ENCODE measurements at regions not wholly inside any gene's neighbourhood (a gene's known extent, or its start where the extent isn't known, plus 50 kb on each side); places are given as distances from the start of the nearest gene placed in this dataset.

DNA sequence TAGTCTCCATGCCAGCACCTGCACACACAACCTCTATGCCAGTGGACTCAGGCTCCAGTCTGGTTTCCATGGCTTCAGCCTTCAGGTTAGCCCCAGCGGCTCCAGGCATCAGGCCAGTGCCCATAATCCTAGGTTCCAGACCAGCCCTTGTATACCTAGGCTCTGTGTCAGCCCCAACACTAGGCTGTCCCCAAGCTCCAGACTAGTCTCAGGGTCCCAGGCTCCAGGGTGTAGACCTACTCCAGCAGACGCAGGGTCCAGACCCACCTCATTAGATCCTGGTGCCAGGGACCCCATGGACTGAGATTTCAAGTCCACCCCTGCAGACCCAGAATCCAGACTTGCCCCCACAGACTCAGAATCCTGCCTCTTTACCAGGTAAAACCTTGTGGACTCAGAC is 275.9 kb downstream of the SLC16A7 start:
- H3K27me3 ChIP-seq (ENCODE audit: control insufficient read depth in 1 of 2, insufficient read depth in 2 of 2, low read length in 2 of 2), result no peaks in the 10 kb centered on the region
- H3K36me3 ChIP-seq (ENCODE audit: control insufficient read depth in 2 of 2, insufficient read depth in 2 of 2, low read length in 2 of 2), result no peaks in the 10 kb centered on the region
- no peaks in the 10 kb centered on the region for H3K4me1 ChIP-seq (ENCODE audit: control insufficient read depth, insufficient read depth, low read length)
- no peak overlapping the region for H3K27ac ChIP-seq (ENCODE audit: low read length)
- no peak overlapping the region for H3K4me3 ChIP-seq (ENCODE audit: low read length in 2 of 2)
- H3K9ac ChIP-seq (ENCODE audit: low read length in 2 of 2), result no peak overlapping the region
- no peaks in the 10 kb centered on the region for H3K9me3 ChIP-seq (ENCODE audit: control insufficient read depth in 2 of 2, low read length in 2 of 2)

DNA sequence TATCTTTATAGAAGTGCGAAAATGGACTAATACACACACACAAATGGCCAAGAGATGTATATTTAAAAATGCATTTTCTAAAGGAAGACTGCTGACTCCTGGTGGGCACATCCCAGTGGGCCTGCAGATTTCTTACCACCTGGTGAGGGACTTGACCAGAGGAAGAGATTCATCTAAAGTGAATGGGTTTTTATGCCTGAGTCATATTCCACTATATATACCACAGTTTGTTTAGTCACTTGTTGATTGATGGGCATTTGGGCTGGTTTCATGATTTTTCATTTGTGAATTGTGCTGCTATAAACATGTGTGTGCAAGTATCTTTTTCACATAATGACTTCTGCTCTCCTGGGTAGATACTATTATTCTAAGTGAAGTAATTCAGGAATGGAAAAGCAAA is 277.3 kb downstream of the SLC16A7 start:
- Histone ChIP-seq H3K27me3 (ENCODE audit: control insufficient read depth in 1 of 2, insufficient read depth in 2 of 2, low read length in 2 of 2) (no peaks in the 10 kb centered on the region), H3K9me3 (ENCODE audit: control insufficient read depth in 2 of 2, low read length in 2 of 2) (no peaks in the 10 kb centered on the region), H3K27ac (ENCODE audit: low read length) (no peak overlapping the region), H3K9ac (ENCODE audit: low read length in 2 of 2) (no peak overlapping the region), H3K4me1 (ENCODE audit: control insufficient read depth, insufficient read depth, low read length) (no peaks in the 10 kb centered on the region), H3K4me3 (ENCODE audit: low read length in 2 of 2) (no peak overlapping the region), H3K36me3 (ENCODE audit: control insufficient read depth in 2 of 2, insufficient read depth in 2 of 2, low read length in 2 of 2) (no peaks in the 10 kb centered on the region)

DNA sequence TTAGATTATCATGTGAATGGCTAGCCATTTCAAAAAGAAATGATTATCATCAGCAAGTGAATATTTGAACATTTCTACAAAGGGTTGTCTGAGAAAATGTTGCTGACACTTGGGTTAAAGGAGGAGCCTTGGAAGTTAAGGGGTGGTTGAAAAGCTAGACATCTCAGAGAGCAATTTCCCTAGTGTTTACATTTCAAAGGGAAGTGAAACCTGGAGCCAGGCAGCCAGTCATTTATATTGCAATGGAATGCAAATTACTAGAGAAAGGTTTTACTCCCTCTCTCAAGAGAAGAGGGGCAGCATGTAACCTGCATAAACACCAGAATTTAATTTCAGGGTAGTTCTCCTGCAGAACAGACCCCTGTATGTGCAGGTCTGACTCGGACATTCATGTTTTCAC is 279.0 kb downstream of the SLC16A7 start:
- Histone ChIP-seq H3K4me3 (ENCODE audit: low read length in 2 of 2) (no peak overlapping the region), H3K27me3 (ENCODE audit: control insufficient read depth in 1 of 2, insufficient read depth in 2 of 2, low read length in 2 of 2) (no peaks in the 10 kb centered on the region), H3K4me1 (ENCODE audit: control insufficient read depth, insufficient read depth, low read length) (no peaks in the 10 kb centered on the region), H3K9ac (ENCODE audit: low read length in 2 of 2) (no peak overlapping the region), H3K36me3 (ENCODE audit: control insufficient read depth in 2 of 2, insufficient read depth in 2 of 2, low read length in 2 of 2) (no peaks in the 10 kb centered on the region), H3K9me3 (ENCODE audit: control insufficient read depth in 2 of 2, low read length in 2 of 2) (no peaks in the 10 kb centered on the region), H3K27ac (ENCODE audit: low read length) (no peak overlapping the region)

DNA sequence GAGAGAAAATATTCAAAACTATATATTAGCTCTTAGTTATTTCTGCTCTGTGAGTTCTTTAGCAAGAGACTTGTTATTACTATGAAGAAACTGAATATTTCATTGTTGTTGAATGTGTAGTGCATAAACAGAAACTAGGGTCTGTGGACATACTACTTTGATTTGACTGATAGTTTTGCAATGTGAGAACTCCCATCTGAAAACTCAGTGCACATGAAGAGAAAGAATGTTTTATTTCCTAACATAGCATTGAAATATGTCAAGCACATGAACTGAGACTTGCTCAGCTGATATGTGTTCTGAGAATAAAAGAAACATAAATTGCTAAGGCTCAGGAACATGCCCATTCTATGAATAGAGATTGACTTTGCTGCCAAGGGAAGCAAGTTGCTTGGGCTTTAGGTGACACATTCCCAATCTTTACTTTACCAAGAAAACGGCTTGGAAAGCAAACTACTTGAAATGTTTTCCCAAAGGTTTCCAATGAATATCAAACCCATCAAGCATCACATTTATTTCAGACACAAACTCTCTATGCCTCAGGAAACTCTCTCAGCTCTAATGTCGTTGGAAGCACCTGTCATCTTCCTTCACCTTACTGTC is 290.4 kb downstream of the SLC16A7 start:
- Histone ChIP-seq H3K27me3 (ENCODE audit: control insufficient read depth in 1 of 2, insufficient read depth in 2 of 2, low read length in 2 of 2) (no peaks in the 10 kb centered on the region), H3K4me3 (ENCODE audit: low read length in 2 of 2) (no peak overlapping the region), H3K9me3 (ENCODE audit: control insufficient read depth in 2 of 2, low read length in 2 of 2) (no peaks in the 10 kb centered on the region), H3K9ac (ENCODE audit: low read length in 2 of 2) (no peak overlapping the region), H3K36me3 (ENCODE audit: control insufficient read depth in 2 of 2, insufficient read depth in 2 of 2, low read length in 2 of 2) (no peaks in the 10 kb centered on the region), H3K4me1 (ENCODE audit: control insufficient read depth, insufficient read depth, low read length) (no peaks in the 10 kb centered on the region), H3K27ac (ENCODE audit: low read length) (no peak overlapping the region)

DNA sequence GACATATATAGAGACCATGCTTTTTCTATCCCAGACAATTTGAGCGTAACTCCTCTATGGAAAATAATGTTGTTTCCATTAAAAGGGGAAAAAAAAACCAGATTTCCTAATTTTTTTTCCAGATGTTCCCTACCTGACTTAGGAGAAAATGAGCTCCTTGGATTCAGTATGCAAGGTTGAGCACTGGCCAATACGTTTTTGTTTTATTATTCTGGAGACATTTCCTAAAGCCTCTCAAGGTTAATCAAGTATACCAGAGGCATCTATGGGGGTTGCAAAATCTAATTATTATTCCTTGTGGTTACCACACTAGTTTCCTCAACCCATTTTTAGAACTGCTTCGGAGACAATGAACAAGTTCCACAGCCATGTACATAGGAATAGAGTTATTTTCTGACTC is 291.3 kb downstream of the SLC16A7 start:
- Histone ChIP-seq H3K4me1 (ENCODE audit: control insufficient read depth, insufficient read depth, low read length) (no peaks in the 10 kb centered on the region), H3K27me3 (ENCODE audit: control insufficient read depth in 1 of 2, insufficient read depth in 2 of 2, low read length in 2 of 2) (no peaks in the 10 kb centered on the region), H3K27ac (ENCODE audit: low read length) (no peak overlapping the region), H3K9ac (ENCODE audit: low read length in 2 of 2) (no peak overlapping the region), H3K36me3 (ENCODE audit: control insufficient read depth in 2 of 2, insufficient read depth in 2 of 2, low read length in 2 of 2) (no peaks in the 10 kb centered on the region), H3K9me3 (ENCODE audit: control insufficient read depth in 2 of 2, low read length in 2 of 2) (no peaks in the 10 kb centered on the region), H3K4me3 (ENCODE audit: low read length in 2 of 2) (no peak overlapping the region)

DNA sequence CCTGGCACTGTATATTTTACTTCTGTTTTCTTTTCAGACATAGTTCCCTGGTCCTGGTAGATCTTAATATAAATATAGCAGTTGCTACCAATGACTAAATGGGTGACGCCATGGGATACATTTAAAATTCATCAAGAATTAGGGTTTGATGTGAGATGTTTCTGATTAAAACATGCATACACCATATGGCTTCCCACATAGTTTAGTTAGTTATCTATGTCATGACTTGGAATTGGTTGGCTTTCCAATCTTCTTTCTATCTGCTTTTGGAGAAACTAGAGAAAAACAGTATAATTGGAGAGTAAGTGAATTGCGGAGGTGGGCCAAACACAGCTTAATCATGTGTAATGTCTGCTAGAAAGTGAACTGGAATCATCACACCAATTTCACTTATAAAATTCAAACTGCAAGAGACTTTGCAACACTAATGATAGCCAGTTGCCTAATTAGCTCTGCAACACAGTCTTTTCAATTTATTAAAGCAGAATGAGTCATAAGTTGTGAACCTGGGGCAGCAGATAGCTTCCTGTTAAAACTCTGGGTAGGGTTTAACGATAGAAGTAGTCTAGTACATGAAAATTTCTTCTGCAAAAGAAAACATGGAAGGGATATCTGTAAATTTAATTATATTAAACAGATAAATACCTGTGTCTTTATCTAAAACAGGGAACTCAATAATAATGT is 295.2 kb downstream of the SLC16A7 start:
- Histone ChIP-seq H3K4me1 (ENCODE audit: control insufficient read depth, insufficient read depth, low read length) (no peaks in the 10 kb centered on the region), H3K9ac (ENCODE audit: low read length in 2 of 2) (no peak overlapping the region), H3K27me3 (ENCODE audit: control insufficient read depth in 1 of 2, insufficient read depth in 2 of 2, low read length in 2 of 2) (no peaks in the 10 kb centered on the region), H3K9me3 (ENCODE audit: control insufficient read depth in 2 of 2, low read length in 2 of 2) (no peaks in the 10 kb centered on the region), H3K4me3 (ENCODE audit: low read length in 2 of 2) (no peak overlapping the region), H3K36me3 (ENCODE audit: control insufficient read depth in 2 of 2, insufficient read depth in 2 of 2, low read length in 2 of 2) (no peaks in the 10 kb centered on the region), H3K27ac (ENCODE audit: low read length) (no peak overlapping the region)

DNA sequence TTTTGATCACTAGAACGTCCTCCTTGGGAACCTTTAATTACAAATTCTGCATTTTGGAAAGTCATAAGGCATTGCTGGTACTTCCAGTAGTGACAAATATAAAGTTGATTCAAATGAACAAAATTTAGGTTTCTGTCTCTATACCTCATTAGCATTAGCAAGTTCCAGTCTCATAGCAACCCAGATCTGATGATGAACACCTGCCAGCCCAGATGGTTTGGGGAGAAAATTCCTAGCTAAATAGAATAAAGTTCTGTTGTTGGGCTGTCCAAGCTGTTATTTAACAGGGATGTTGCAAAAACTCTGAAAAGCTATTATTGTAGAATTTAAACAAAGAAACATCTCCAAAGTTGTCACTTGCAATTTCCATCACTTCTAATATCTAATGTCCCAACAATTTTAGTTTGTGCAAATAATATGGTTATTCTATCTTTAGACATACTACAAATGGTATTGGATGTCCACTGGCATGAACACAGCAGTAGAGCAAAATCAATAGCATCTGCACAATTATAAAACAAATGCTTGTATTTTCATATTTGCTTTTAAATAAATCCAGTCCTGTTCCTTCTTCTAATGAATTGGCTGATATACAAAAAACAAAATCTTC is 299.4 kb downstream of the SLC16A7 start:
- no peaks in the 10 kb centered on the region for H3K9me3 ChIP-seq (ENCODE audit: control insufficient read depth in 2 of 2, low read length in 2 of 2)
- H3K4me1 ChIP-seq (ENCODE audit: control insufficient read depth, insufficient read depth, low read length), result no peaks in the 10 kb centered on the region
- H3K36me3 ChIP-seq (ENCODE audit: control insufficient read depth in 2 of 2, insufficient read depth in 2 of 2, low read length in 2 of 2), result no peaks in the 10 kb centered on the region
- H3K4me3 ChIP-seq (ENCODE audit: low read length in 2 of 2), result no peak overlapping the region
- no peak overlapping the region for H3K9ac ChIP-seq (ENCODE audit: low read length in 2 of 2)
- H3K27ac ChIP-seq (ENCODE audit: low read length), result no peak overlapping the region
- H3K27me3 ChIP-seq (ENCODE audit: control insufficient read depth in 1 of 2, insufficient read depth in 2 of 2, low read length in 2 of 2), result no peaks in the 10 kb centered on the region

DNA sequence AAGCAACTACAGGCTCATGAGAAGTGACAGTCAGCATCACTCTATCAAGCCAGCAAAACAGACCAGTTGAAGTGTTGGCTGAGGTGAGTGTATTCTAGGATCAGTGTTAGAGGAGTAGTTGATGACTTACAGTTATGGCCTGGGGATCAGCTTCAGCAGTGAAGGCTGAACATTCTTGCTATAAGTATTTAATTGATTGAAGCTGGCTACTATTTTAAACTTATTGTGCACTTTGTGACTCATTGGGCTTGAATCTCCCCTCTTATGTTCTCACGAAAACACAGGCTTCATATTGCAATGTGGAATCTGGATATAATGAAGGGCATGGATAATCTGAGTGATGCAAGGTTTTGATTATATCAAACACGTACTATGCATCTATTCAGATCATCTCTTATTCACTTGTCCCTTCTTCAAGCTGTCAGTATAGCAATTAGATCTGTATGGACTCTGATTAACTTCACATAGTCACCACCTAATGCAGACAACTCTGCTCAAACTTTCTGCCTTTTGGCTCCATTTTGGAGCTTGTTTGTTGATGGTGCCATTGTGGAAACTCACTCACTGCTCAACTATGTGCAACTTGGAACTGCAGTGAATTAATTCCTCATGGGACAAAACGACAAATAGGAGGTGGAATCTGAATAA is 309.2 kb downstream of the SLC16A7 start:
- Histone ChIP-seq H3K4me3 (ENCODE audit: low read length in 2 of 2) (no peak overlapping the region), H3K27me3 (ENCODE audit: control insufficient read depth in 1 of 2, insufficient read depth in 2 of 2, low read length in 2 of 2) (no peaks in the 10 kb centered on the region), H3K4me1 (ENCODE audit: control insufficient read depth, insufficient read depth, low read length) (no peaks in the 10 kb centered on the region), H3K9me3 (ENCODE audit: control insufficient read depth in 2 of 2, low read length in 2 of 2) (no peaks in the 10 kb centered on the region), H3K27ac (ENCODE audit: low read length) (no peak overlapping the region), H3K36me3 (ENCODE audit: control insufficient read depth in 2 of 2, insufficient read depth in 2 of 2, low read length in 2 of 2) (no peaks in the 10 kb centered on the region), H3K9ac (ENCODE audit: low read length in 2 of 2) (no peak overlapping the region)

DNA sequence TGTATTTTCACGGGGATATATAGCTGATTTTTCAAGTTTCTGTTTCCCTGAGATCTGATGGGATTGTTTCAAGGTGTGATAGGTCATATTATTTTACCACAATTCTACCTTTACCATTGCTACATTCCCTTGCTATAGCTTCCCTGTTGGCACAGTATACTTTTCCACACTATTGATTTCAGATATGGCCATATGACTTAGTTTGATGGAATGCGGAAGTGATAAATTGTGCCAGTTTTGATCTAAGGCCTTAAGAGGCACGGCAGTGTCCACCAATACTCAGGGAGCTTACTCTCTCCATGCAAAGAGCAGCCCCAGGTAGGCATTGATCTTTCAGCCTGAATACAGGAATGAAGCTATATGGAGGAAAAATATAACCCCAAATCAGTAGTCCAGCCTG is 315.7 kb downstream of the SLC16A7 start:
- no peak overlapping the region for H3K9ac ChIP-seq (ENCODE audit: low read length in 2 of 2)
- H3K36me3 ChIP-seq (ENCODE audit: control insufficient read depth in 2 of 2, insufficient read depth in 2 of 2, low read length in 2 of 2), result no peaks in the 10 kb centered on the region
- H3K27ac ChIP-seq (ENCODE audit: low read length), result no peak overlapping the region
- no peak overlapping the region for H3K4me3 ChIP-seq (ENCODE audit: low read length in 2 of 2)
- H3K4me1 ChIP-seq (ENCODE audit: control insufficient read depth, insufficient read depth, low read length), result no peaks in the 10 kb centered on the region
- no peaks in the 10 kb centered on the region for H3K27me3 ChIP-seq (ENCODE audit: control insufficient read depth in 1 of 2, insufficient read depth in 2 of 2, low read length in 2 of 2)
- H3K9me3 ChIP-seq (ENCODE audit: control insufficient read depth in 2 of 2, low read length in 2 of 2), result no peaks in the 10 kb centered on the region

DNA sequence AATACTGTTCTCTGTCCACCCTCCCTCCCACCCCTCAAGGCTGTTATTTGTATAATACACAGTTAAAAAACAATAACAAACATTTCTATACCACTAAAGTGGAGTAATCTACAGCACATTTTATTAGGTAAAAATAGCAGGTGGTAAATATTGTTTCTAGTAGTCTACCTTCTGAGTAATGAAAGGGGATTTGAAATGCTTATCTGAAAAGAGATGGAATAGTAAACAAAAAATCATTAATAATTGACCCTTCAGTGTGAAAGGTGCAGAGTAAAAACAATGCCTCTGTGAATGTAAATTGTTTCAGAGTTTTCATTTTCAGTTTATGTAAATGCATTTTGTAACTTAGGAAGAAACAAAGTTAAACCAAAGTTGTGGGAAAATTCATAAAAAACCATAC is 321.2 kb downstream of the SLC16A7 start:
- Histone ChIP-seq H3K4me1 (ENCODE audit: control insufficient read depth, insufficient read depth, low read length) (no peaks in the 10 kb centered on the region), H3K27ac (ENCODE audit: low read length) (no peak overlapping the region)

DNA sequence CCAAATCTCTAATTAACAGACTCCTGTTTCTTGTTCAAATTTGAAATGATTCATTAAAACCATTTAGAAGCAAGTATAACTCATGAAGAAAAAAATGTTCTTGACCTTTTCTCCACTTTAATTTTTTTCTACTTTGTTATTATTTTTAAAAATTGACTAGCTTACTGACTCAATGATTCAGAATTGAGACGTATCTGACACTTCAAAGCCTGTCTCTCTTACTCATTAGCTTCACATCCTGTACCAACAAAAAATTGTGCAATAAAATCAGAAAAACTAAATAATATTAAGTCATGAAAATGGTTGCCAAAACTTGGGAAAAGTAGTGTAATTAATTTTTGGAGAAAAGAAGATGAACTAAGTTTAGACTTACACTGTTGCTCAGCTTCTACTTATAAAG is 331.2 kb downstream of the SLC16A7 start:
- no peaks in the 10 kb centered on the region for H3K9me3 ChIP-seq (ENCODE audit: control insufficient read depth in 2 of 2, low read length in 2 of 2)
- H3K27ac ChIP-seq (ENCODE audit: low read length), result no peak overlapping the region
- no peak overlapping the region for H3K4me3 ChIP-seq (ENCODE audit: low read length in 2 of 2)
- H3K9ac ChIP-seq (ENCODE audit: low read length in 2 of 2), result no peak overlapping the region
- H3K36me3 ChIP-seq (ENCODE audit: control insufficient read depth in 2 of 2, insufficient read depth in 2 of 2, low read length in 2 of 2), result no peaks in the 10 kb centered on the region
- no peaks in the 10 kb centered on the region for H3K27me3 ChIP-seq (ENCODE audit: control insufficient read depth in 1 of 2, insufficient read depth in 2 of 2, low read length in 2 of 2)
- H3K4me1 ChIP-seq (ENCODE audit: control insufficient read depth, insufficient read depth, low read length), result no peaks in the 10 kb centered on the region

More for the DNA sequence above, 321.2 kb downstream of the SLC16A7 start:
- Histone ChIP-seq H3K4me3 (ENCODE audit: low read length in 2 of 2) (no peak overlapping the region), H3K27me3 (ENCODE audit: control insufficient read depth in 1 of 2, insufficient read depth in 2 of 2, low read length in 2 of 2) (no peaks in the 10 kb centered on the region), H3K9ac (ENCODE audit: low read length in 2 of 2) (no peak overlapping the region), H3K36me3 (ENCODE audit: control insufficient read depth in 2 of 2, insufficient read depth in 2 of 2, low read length in 2 of 2) (no peaks in the 10 kb centered on the region), H3K9me3 (ENCODE audit: control insufficient read depth in 2 of 2, low read length in 2 of 2) (no peaks in the 10 kb centered on the region)

Measured in stomach smooth muscle (tissue), 2 donors.